DOHH2 (cell line): ENCODE measurements at regions not wholly inside any gene's neighbourhood (a gene's known extent, or its start where the extent isn't known, plus 50 kb on each side); places are given as distances from the start of the nearest gene placed in this dataset.

Experiments used
- H3F3A ChIP-seq: fragments of 200-600 bp; sonication (generic), shearing (Covaris generic); 2 replicates; pipeline ENCODE4 v1.6.0; 2016; ENCODE audit warnings: antibody characterized with exemption, mild to moderate bottlenecking; ENCODE audit not compliant: control insufficient read depth, insufficient read depth
- H3K27ac ChIP-seq: fragments of 200-600 bp; sonication (generic); 2 replicates; pipeline ENCODE4 v1.5.1; 2014; ENCODE audit warnings: low read depth, mild to moderate bottlenecking, low read length, moderate library complexity
- H3K27me3 ChIP-seq: fragments of 200-600 bp; sonication (generic); 2 replicates; pipeline ENCODE4 v1.6.1; 2014; ENCODE audit warnings: mild to moderate bottlenecking, low read length, mixed read lengths; ENCODE audit not compliant: control insufficient read depth
- H3K36me3 ChIP-seq: fragments of 200-600 bp; sonication (generic); 2 replicates; pipeline ENCODE4 v1.6.1; 2014; ENCODE audit warnings: mild to moderate bottlenecking, low read length, moderate library complexity, mixed read lengths; ENCODE audit not compliant: control insufficient read depth
- H3K4me1 ChIP-seq: fragments of 200-600 bp; sonication (generic); 2 replicates; pipeline ENCODE4 v1.6.1; 2014; ENCODE audit warnings: mild to moderate bottlenecking, low read length, mixed read lengths; ENCODE audit not compliant: control insufficient read depth
- H3K4me2 ChIP-seq: fragments of 200-600 bp; sonication (generic); 2 replicates; pipeline ENCODE4 v1.6.0; 2014; ENCODE audit warnings: mild to moderate bottlenecking, low read length, moderate library complexity
- H3K4me3 ChIP-seq: fragments of 200-600 bp; sonication (generic); 2 replicates; pipeline ENCODE4 v1.5.1; 2014; ENCODE audit warnings: mild to moderate bottlenecking, low read length, mixed read lengths
- H3K79me2 ChIP-seq: fragments of 200-600 bp; sonication (generic); 2 replicates; pipeline ENCODE4 v1.6.1; 2014; ENCODE audit warnings: mild to moderate bottlenecking, low read length, mixed read lengths; ENCODE audit not compliant: control insufficient read depth
- H3K9me2 ChIP-seq: fragments of 200-600 bp; sonication (generic); replicated peaks from 2 replicates; pipeline ENCODE4 v1.6.1; 2014; ENCODE audit warnings: mild to moderate bottlenecking, low read length, mixed read lengths; ENCODE audit not compliant: control insufficient read depth
- H3K9me3 ChIP-seq: fragments of 200-600 bp; sonication (generic); 2 replicates; pipeline ENCODE4 v1.6.1; 2014; ENCODE audit warnings: antibody characterized with exemption, low read length, mixed read lengths; ENCODE audit not compliant: control insufficient read depth, insufficient read depth
- H4K20me1 ChIP-seq: fragments of 200-600 bp; sonication (generic); 2 replicates; pipeline ENCODE4 v1.6.0; 2014; ENCODE audit warnings: low read depth, mild to moderate bottlenecking, antibody characterized with exemption, low read length, moderate library complexity; ENCODE audit not compliant: control insufficient read depth, insufficient read depth
- CTCF ChIP-seq: fragments of 200-600 bp; sonication (generic); IDR thresholded peaks from one replicate; pipeline ENCODE4 v1.5.1; 2014; ENCODE audit warnings: antibody characterized with exemption, mild to moderate bottlenecking, low read depth, low read length; ENCODE audit not compliant: poor library complexity, severe bottlenecking
- EZH2phosphoT487 ChIP-seq: fragments of 200-600 bp; sonication (generic); IDR thresholded peaks from 2 replicates; pipeline ENCODE4 v1.6.1; 2017; ENCODE audit warnings: borderline replicate concordance, mild to moderate bottlenecking, antibody characterized with exemption, low read length, moderate library complexity, mixed read lengths

DNA sequence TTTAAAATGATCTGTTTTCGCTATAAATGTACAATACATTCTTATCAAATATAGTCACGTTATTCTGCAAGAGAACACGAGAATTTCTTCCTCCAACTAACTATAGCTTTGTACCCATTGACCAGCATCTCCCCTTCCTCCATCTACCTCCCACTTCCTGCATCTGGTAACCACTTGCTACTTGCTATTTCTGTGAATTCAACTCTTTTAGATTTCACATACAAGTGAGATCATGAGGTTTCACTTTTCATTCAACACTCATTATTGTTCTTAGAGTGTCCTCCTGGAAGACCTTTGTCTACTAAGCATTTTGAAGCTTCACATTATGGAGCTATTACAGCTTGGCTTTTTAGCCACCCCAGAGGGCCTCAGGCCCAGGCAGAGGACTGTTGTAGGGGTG lies 741.3 kb upstream of the FZD8 start:
- H3K9me2 ChIP-seq: no peaks in the 10 kb centered on the region
- no peak overlapping the region for H3K4me3 ChIP-seq
- H3K27me3 ChIP-seq: no peaks in the 10 kb centered on the region
- no peaks in the 10 kb centered on the region for H3F3A ChIP-seq
- no peaks in the 10 kb centered on the region for H3K4me1 ChIP-seq
- TF ChIP-seq EZH2phosphoT487 (no peak), CTCF (no peak)
- H3K9me3 ChIP-seq: no peaks in the 10 kb centered on the region; the same call in 1 of the 2 replicates
- H3K27ac ChIP-seq: no peak overlapping the region
- H3K36me3 ChIP-seq: no peaks in the 10 kb centered on the region
- no peaks in the 10 kb centered on the region for H4K20me1 ChIP-seq
- H3K79me2 ChIP-seq: no peaks in the 10 kb centered on the region
- H3K4me2 ChIP-seq: no peak overlapping the region

DNA sequence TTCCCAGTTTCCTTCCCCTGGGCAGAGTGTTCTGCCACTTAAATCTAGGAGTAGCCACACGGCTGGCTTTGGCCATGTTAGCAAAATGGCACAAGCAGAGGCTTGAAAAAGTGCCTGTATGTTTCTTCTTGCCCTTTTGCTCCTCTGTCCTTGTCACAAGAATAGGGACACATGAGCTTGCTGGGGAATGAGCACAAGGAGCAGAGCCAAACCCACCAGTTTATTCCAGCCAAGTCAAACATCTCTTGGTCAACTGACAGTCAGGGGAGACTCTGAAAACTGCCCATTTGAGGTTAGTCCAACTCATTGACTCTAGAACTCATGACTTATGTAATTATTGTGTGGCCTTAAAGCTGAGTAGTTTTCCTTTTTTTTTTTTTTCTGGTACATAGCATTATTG lies 739.7 kb upstream of the FZD8 start:
- H3K79me2 ChIP-seq: no peaks in the 10 kb centered on the region
- no peaks in the 10 kb centered on the region for H3F3A ChIP-seq
- TF ChIP-seq CTCF (no peak), EZH2phosphoT487 (no peak)
- no peak overlapping the region for H3K27ac ChIP-seq
- no peak overlapping the region for H3K4me2 ChIP-seq
- H3K4me1 ChIP-seq: no peaks in the 10 kb centered on the region
- H3K4me3 ChIP-seq: no peak overlapping the region
- no peaks in the 10 kb centered on the region for H4K20me1 ChIP-seq
- H3K9me3 ChIP-seq: no peaks in the 10 kb centered on the region; the same call in 1 of the 2 replicates
- H3K9me2 ChIP-seq: no peaks in the 10 kb centered on the region
- no peaks in the 10 kb centered on the region for H3K27me3 ChIP-seq
- no peaks in the 10 kb centered on the region for H3K36me3 ChIP-seq

- TF ChIP-seq EZH2phosphoT487 (no peak), CTCF (no peak)
- no peak overlapping the region for H3K27ac ChIP-seq
Observed at GRCh38 chr10:36380538-36380937, 738.4 kb upstream of the FZD8 start.

GRCh38 chr10:36375107-36375506 lies 733.0 kb upstream of the FZD8 start:
- Histone ChIP-seq H3K79me2 (no peaks in the 10 kb centered on the region), H3K4me1 (no peaks in the 10 kb centered on the region), H3K9me3 (no peaks in the 10 kb centered on the region), H3K27ac (no peak overlapping the region), H3F3A (no peaks in the 10 kb centered on the region), H3K4me3 (no peak overlapping the region), H3K36me3 (no peaks in the 10 kb centered on the region), H3K9me2 (no peaks in the 10 kb centered on the region), H3K4me2 (no peak overlapping the region), H3K27me3 (no peaks in the 10 kb centered on the region), H4K20me1 (no peaks in the 10 kb centered on the region)
- TF ChIP-seq EZH2phosphoT487 (no peak), CTCF (no peak)

More at GRCh38 chr10:36380538-36380937, 738.4 kb upstream of the FZD8 start:
- Histone ChIP-seq H3K79me2 (no peaks in the 10 kb centered on the region), H3K4me2 (no peak overlapping the region), H3K36me3 (no peaks in the 10 kb centered on the region), H3K9me2 (no peaks in the 10 kb centered on the region), H3K9me3 (no peaks in the 10 kb centered on the region; the same call in 1 of the 2 replicates), H3F3A (no peaks in the 10 kb centered on the region), H3K27me3 (no peaks in the 10 kb centered on the region), H4K20me1 (no peaks in the 10 kb centered on the region), H3K4me3 (no peak overlapping the region), H3K4me1 (no peaks in the 10 kb centered on the region)
